GM12873 (cell line): ENCODE measurements at regions not wholly inside any gene's neighbourhood (a gene's known extent, or its start where the extent isn't known, plus 50 kb on each side); places are given as distances from the start of the nearest gene placed in this dataset.

ENCODE experiments used
- CTCF ChIP-seq: IDR thresholded peaks from 2 replicates; pipeline ENCODE4 v1.5.1; 2012; ENCODE audit warnings: low read depth, mild to moderate bottlenecking, moderate library complexity, low read length, control low read depth; ENCODE audit not compliant: insufficient read depth; ENCODE audit errors: missing control alignments

GRCh38 chr3:83729576-83729975 lies 1229.2 kb upstream of the CADM2 start:
- no peak for TF ChIP-seq CTCF

GRCh38 chr3:83734656-83735055 lies 1224.1 kb upstream of the CADM2 start:
- no peak for TF ChIP-seq CTCF

GRCh38 chr3:83738202-83738601 lies 1220.6 kb upstream of the CADM2 start:
- no peak for TF ChIP-seq CTCF

GRCh38 chr3:83740504-83740903 lies 1218.3 kb upstream of the CADM2 start:
- no peak for TF ChIP-seq CTCF

- TF ChIP-seq CTCF: no peak
These were observed 1192.8 kb upstream of the CADM2 start for GRCh38 chr3:83765956-83766355.

GRCh38 chr3:83769791-83770663 lies 1188.8 kb upstream of the CADM2 start:
- TF ChIP-seq CTCF: no peak

- no peak for TF ChIP-seq CTCF
These were observed 1188.0 kb upstream of the CADM2 start for GRCh38 chr3:83770664-83771402.
